KOPT-K1 (cell line): ENCODE measurements at regions not wholly inside any gene's neighbourhood (a gene's known extent, or its start where the extent isn't known, plus 50 kb on each side); places are given as distances from the start of the nearest gene placed in this dataset.

Experiments used
- H3K27ac ChIP-seq: fragments of 200-600 bp; sonication (generic); 2 replicates; pipeline ENCODE4 v1.5.1; 2016; ENCODE audit warnings: antibody characterized with exemption, mild to moderate bottlenecking, low read depth, low read length; ENCODE audit not compliant: poor library complexity, severe bottlenecking
- H3K36me3 ChIP-seq: fragments of 200-600 bp; sonication (generic); 2 replicates; pipeline ENCODE4 v1.5.1; 2017; ENCODE audit warnings: antibody characterized with exemption, mild to moderate bottlenecking, low read length, moderate library complexity; ENCODE audit not compliant: insufficient read depth
- H3K9me3 ChIP-seq: fragments of 200-600 bp; sonication (generic); 2 replicates; pipeline ENCODE4 v1.5.1; 2017; ENCODE audit warnings: antibody characterized with exemption, low read length, mild to moderate bottlenecking; ENCODE audit not compliant: insufficient read depth, poor library complexity, severe bottlenecking

DNA sequence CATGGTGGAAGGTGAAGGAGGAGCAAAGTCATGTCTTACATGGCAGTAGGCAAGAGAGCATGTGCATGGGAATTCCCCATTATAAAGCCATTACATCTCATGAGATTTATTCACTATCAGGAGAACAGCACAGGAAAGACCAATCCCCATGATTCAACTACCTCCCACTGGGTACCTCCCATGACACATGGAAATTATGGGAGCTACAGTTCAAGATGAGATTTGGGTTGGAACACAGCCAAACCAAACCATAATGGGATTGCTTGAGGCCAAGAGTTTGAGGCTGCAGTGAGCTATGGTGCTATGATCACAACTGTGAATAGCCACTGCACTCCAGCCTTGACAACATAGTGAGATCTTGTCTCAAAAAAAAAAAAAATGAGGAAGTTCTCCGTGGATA is 581.8 kb downstream of the TAF11L14 start:
- Histone ChIP-seq H3K36me3 (no peaks in the 10 kb centered on the region), H3K27ac (no peak overlapping the region), H3K9me3 (no peaks in the 10 kb centered on the region)

- no peaks in the 10 kb centered on the region for H3K9me3 ChIP-seq
- no peak overlapping the region for H3K27ac ChIP-seq
- no peaks in the 10 kb centered on the region for H3K36me3 ChIP-seq
Measured at GRCh38 chr5:18216729-18217128, 582.5 kb downstream of the TAF11L14 start.

DNA sequence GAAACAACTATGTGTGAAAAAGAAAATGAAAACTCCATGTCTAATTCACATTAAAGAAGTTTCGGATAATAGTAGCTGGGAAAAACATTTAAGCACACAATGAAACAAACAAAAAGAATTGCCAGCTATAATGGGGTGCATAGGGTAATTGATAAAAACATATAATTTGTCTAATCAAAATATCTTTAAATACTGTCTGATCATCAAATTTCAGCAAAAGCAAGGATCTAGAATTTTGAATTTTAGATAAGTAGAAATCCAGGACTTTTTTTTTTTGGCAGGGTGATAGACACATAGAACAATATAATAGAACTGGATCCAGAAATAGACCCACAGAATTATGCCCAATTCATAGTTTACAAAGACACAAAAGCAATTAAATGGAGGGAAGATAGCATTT is 585.0 kb downstream of the TAF11L14 start:
- no peak overlapping the region for H3K27ac ChIP-seq
- no peaks in the 10 kb centered on the region for H3K9me3 ChIP-seq
- no peaks in the 10 kb centered on the region for H3K36me3 ChIP-seq

- Histone ChIP-seq H3K9me3 (no peaks in the 10 kb centered on the region), H3K27ac (no peak overlapping the region), H3K36me3 (no peaks in the 10 kb centered on the region)
Measured at GRCh38 chr5:18220631-18221030, 586.4 kb downstream of the TAF11L14 start.

DNA sequence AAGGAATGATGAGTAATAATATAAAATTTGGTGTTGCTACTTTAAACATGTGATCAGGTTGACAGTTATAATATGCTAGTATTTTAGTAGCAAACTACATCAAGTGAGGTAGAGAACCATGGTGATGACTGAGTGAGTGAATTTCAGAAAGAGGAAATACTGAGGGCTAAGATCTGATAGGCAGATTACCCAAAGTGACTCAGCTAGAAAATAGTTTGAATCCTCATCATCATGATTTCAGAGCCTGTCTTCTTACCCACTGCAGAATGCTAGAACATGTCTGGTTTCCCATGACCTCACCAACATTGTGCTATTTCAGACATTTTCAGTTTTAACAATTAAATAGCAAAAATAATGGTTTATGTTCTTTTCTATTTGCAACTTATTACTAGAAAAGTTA is 602.1 kb downstream of the TAF11L14 start:
- H3K27ac ChIP-seq: no peak overlapping the region
- no peaks in the 10 kb centered on the region for H3K9me3 ChIP-seq
- H3K36me3 ChIP-seq: no peaks in the 10 kb centered on the region

GRCh38 chr5:18238321-18238720 is 604.1 kb downstream of the TAF11L14 start:
- H3K36me3 ChIP-seq: no peaks in the 10 kb centered on the region
- no peaks in the 10 kb centered on the region for H3K9me3 ChIP-seq
- H3K27ac ChIP-seq: no peak overlapping the region

DNA sequence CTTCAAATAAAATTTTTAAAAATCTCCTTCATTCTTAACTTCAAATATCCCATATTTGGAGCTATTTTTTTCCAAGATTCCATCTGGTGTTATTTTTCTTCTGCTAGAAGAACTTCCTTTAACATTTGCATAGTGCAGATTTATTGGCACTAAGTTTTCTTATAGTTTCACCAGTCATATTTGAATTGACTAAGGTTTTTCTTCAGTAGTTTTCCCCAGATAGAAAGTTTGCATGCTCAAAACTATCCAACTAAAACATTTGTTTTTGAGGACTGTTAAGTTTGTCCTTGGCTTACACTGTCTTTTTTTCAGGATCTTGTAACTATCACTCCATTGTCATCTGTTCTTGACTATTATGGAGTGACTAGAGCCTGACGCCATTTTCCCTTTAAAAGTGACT is 606.7 kb downstream of the TAF11L14 start:
- Histone ChIP-seq H3K9me3 (no peaks in the 10 kb centered on the region), H3K36me3 (no peaks in the 10 kb centered on the region), H3K27ac (no peak overlapping the region)

- Histone ChIP-seq H3K9me3 (peaks cover 6% of the 10 kb centered on the region), H3K36me3 (no peaks in the 10 kb centered on the region), H3K27ac (no peak overlapping the region)
Measured at GRCh38 chr5:18243846-18244245, 609.6 kb downstream of the TAF11L14 start.

DNA sequence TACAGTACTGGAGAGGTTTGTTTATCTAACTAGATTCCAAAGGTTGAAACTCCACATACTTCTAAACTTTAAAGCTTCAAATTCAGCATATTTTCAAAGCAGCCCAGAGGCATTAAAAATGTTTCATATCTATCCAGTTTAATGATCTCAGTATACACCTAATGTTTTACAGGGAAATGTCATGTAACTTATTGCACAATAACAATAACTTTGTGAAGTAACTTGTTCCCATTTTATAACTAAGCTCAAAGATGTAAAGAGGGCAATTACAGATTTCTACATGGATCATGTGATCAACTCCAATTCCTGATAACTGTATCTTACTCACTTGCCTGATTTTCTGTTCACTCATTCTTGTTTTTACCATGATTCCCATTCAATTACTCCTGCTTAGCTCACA is 610.0 kb downstream of the TAF11L14 start:
- Histone ChIP-seq H3K27ac (no peak overlapping the region), H3K9me3 (peaks cover 6% of the 10 kb centered on the region), H3K36me3 (no peaks in the 10 kb centered on the region)

DNA sequence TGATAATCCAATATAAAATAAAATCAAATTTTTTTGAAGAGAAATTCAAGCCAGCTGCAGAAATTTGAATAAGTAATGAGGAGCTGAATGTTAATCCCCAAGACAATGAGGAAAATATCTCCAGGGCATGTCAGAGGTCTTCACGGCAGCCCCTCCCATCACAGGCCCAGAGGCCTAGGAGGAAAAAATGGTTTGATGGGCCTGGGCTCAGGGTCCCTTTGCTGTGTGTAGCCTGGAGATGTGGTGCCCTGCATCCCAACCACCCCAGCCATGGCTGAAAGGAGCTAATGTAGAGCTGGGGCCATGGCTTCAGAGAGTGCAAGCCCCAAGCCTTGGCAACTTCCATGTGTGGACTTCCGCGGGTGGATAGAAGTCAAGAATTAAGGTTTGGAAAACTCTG is 618.3 kb downstream of the TAF11L14 start:
- H3K27ac ChIP-seq: no peak overlapping the region
- no peaks in the 10 kb centered on the region for H3K36me3 ChIP-seq
- H3K9me3 ChIP-seq: peaks cover 18% of the 10 kb centered on the region

- H3K9me3 ChIP-seq: no peaks in the 10 kb centered on the region
- H3K36me3 ChIP-seq: no peaks in the 10 kb centered on the region
- H3K27ac ChIP-seq: no peak overlapping the region
Measured at GRCh38 chr5:18264126-18264882, 630.0 kb downstream of the TAF11L14 start.

GRCh38 chr5:18270635-18271338 is 636.5 kb downstream of the TAF11L14 start:
- no peaks in the 10 kb centered on the region for H3K9me3 ChIP-seq
- no peaks in the 10 kb centered on the region for H3K36me3 ChIP-seq
- no peak overlapping the region for H3K27ac ChIP-seq

DNA sequence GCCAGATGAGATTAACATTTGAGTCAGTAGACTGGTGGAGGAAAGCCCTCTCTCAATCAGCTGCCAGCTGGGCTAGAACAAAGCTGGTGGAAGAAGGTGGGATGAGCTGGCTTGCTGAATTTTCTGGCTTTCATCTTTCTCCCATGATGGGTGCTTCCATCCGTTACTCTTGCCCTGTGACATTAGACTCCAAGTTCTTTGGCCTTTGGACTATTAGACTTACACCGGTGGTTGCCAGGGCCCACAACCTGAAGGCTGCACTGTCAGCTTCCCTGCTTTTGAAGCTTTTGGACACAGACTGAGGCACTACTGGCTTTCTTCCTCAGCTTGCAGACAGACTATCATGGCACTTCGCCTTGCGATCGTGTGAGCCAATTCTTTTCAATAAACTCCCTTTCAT is 642.7 kb downstream of the TAF11L14 start:
- Histone ChIP-seq H3K36me3 (no peaks in the 10 kb centered on the region), H3K27ac (no peak overlapping the region), H3K9me3 (no peaks in the 10 kb centered on the region)

- Histone ChIP-seq H3K27ac (no peak overlapping the region), H3K36me3 (no peaks in the 10 kb centered on the region), H3K9me3 (no peaks in the 10 kb centered on the region)
Measured at GRCh38 chr5:18281947-18282581, 647.8 kb downstream of the TAF11L14 start.

DNA sequence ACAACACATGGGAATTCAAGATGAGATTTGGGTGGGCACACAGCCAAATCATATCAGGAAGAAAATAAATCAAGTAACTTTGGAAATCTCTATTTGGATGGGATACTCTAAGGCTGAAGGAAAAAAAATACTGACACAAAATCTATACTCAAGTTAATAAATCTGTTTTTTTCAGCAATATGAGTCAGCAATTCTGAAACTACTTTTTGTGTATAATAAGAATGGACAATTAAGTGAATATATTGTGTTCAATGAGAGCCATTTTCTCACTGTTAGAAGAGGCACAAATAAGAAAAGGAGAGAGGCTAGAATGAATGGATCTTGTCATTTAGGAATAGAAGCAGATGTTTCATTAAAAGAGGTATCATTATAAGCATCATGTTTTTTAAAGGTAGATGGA is 651.0 kb downstream of the TAF11L14 start:
- no peak overlapping the region for H3K27ac ChIP-seq
- H3K9me3 ChIP-seq: no peaks in the 10 kb centered on the region
- no peaks in the 10 kb centered on the region for H3K36me3 ChIP-seq
